CD4-positive, alpha-beta T cell (primary cell): ENCODE measurements at regions not wholly inside any gene's neighbourhood (a gene's known extent, or its start where the extent isn't known, plus 50 kb on each side); places are given as distances from the start of the nearest gene placed in this dataset.

Experiments used
- ATAC-seq: fragments of 200-7000 bp; cut with Tn5 transposase; one replicate; pipeline ENCODE4 v1.10.0; 2022; ENCODE audit warnings: mild to moderate bottlenecking; ENCODE audit not compliant: poor library complexity
- CTCF ChIA-PET: fragments of 350-600 bp; sonication (Branson Sonifier 250); formaldehyde crosslinking; loops from one replicate; lab custom pipeline; 2021; ENCODE audit warnings: antibody characterized with exemption, inconsistent platforms; lab: Charles Lee
- POLR2A ChIA-PET: fragments of 350-600 bp; sonication (Branson Sonifier 250); formaldehyde crosslinking; loops from one replicate; lab custom pipeline; 2021; ENCODE audit warnings: antibody characterized with exemption, inconsistent platforms; lab: Charles Lee
- DNase-seq, 14 experiments: peaks; one replicate each; pipeline ENCODE4 v3.0.0-alpha.2; 2013 to 2020; ENCODE audit warnings: mixed read lengths in 2 of 14
- H3K27ac ChIP-seq, 2 donors: one replicate each; pipeline versions ENCODE4 v1.5.1 to v1.7.0; 2013; ENCODE audit warnings: low read length in 2 of 2, low read depth in 1 of 2, mild to moderate bottlenecking in 1 of 2
- H3K27me3 ChIP-seq, 2 experiments: 1 replicate in 1 of 2; 2 replicates in 1 of 2; pipeline versions ENCODE4 v1.6.1 to v1.7.0; 2013; ENCODE audit warnings: low read length in 2 of 2, control low read depth in 1 of 2, mild to moderate bottlenecking in 1 of 2, moderate library complexity in 1 of 2; ENCODE audit not compliant: insufficient read depth in 2 of 2, control insufficient read depth in 1 of 2
- H3K36me3 ChIP-seq: one replicate; pipeline ENCODE4 v1.6.1; 2013; ENCODE audit warnings: low read length, control low read depth; ENCODE audit not compliant: insufficient read depth
- H3K4me1 ChIP-seq: one replicate; pipeline ENCODE4 v1.6.1; 2013; ENCODE audit warnings: low read length, control low read depth; ENCODE audit not compliant: insufficient read depth
- H3K4me3 ChIP-seq: one replicate; pipeline ENCODE4 v1.5.1; 2013; ENCODE audit warnings: mild to moderate bottlenecking, low read length, moderate library complexity
- H3K9me3 ChIP-seq, 2 experiments: 1 replicate in 1 of 2; 2 replicates in 1 of 2; pipeline versions ENCODE4 v1.6.1 to v1.7.0; 2013; ENCODE audit warnings: low read length in 2 of 2, mild to moderate bottlenecking in 2 of 2, control low read depth in 1 of 2, moderate library complexity in 1 of 2; ENCODE audit not compliant: control insufficient read depth in 1 of 2, insufficient read depth in 1 of 2
- H3K27ac Mint-ChIP-seq: one replicate; pipeline ENCODE4 v1.8.0; 2020; ENCODE audit warnings: mixed read lengths
- H3K27me3 Mint-ChIP-seq: one replicate; pipeline ENCODE4 v1.8.0; 2021; ENCODE audit warnings: mixed read lengths
- H3K36me3 Mint-ChIP-seq: one replicate; pipeline ENCODE4 v1.8.0; 2021; ENCODE audit warnings: low read depth, mixed read lengths
- H3K4me1 Mint-ChIP-seq: one replicate; pipeline ENCODE4 v1.8.0; 2021; ENCODE audit warnings: low read depth, mixed read lengths
- H3K4me3 Mint-ChIP-seq: one replicate; pipeline ENCODE4 v1.8.0; 2020; ENCODE audit warnings: mild to moderate bottlenecking, mixed read lengths
- H3K9me3 Mint-ChIP-seq: one replicate; pipeline ENCODE4 v1.8.0; 2020; ENCODE audit warnings: mixed read lengths
- CTCF ChIP-seq: fragments of 200-600 bp; IDR thresholded peaks from one replicate; pipeline ENCODE4 v1.8.0; 2022; ENCODE audit warnings: antibody characterized with exemption, mild to moderate bottlenecking
- intact Hi-C, 2 experiments: fragments of 100-400 bp; cut with DNase I in 1 of 2; cut with micrococcal nuclease in 1 of 2; formaldehyde crosslinking; loops; one replicate each; pipeline versions ENCODE4 v1.15.1 to v1.9.0; 2023 to 2025; cut with DNase I, micrococcal nuclease

- H3K36me3 ChIP-seq, result no peaks in the 10 kb centered on the region
- no peak for DNase-seq
- H3K4me1 ChIP-seq, result no peaks in the 10 kb centered on the region
- CTCF ChIA-PET, result no interaction called here
- peaks cover 0 to 4% of the 10 kb centered on the region in 2 experiments for H3K9me3 ChIP-seq
- H3K4me3 ChIP-seq, result no peak overlapping the region
- no peaks in the 10 kb centered on the region for H3K4me1 Mint-ChIP-seq
- no peaks in the 10 kb centered on the region for H3K27me3 ChIP-seq
- H3K36me3 Mint-ChIP-seq, result no peaks in the 10 kb centered on the region
- H3K27me3 Mint-ChIP-seq, result no peaks in the 10 kb centered on the region
- no peak for ATAC-seq
- H3K27ac ChIP-seq, result no peak overlapping the region
- intact Hi-C loops, result no loop called here
- no peak for TF ChIP-seq CTCF
- POLR2A ChIA-PET, result no interaction called here
- no peak overlapping the region for H3K4me3 Mint-ChIP-seq
- H3K27ac Mint-ChIP-seq, result no peak overlapping the region
- peaks cover 10% of the 10 kb centered on the region for H3K9me3 Mint-ChIP-seq
Observed at GRCh38 chr2:21591926-21592325, 468.2 kb downstream of the TDRD15 start.

- TF ChIP-seq CTCF, result no peak
- Mint-ChIP-seq H3K4me1 (no peaks in the 10 kb centered on the region), H3K27me3 (no peaks in the 10 kb centered on the region), H3K9me3 (peaks cover 2% of the 10 kb centered on the region), H3K4me3 (no peak overlapping the region), H3K36me3 (no peaks in the 10 kb centered on the region), H3K27ac (no peak overlapping the region)
- DNase-seq (no peak), ATAC-seq (no peak)
- H3K27me3 ChIP-seq, result no peaks in the 10 kb centered on the region
- no peak overlapping the region for H3K4me3 ChIP-seq
- no peaks in the 10 kb centered on the region for H3K36me3 ChIP-seq
- CTCF ChIA-PET, result no interaction called here
- H3K4me1 ChIP-seq, result no peaks in the 10 kb centered on the region
- H3K27ac ChIP-seq, result no peak overlapping the region
- H3K9me3 ChIP-seq, result no peaks in the 10 kb centered on the region
- intact Hi-C loops, result no loop called here
- POLR2A ChIA-PET, result no interaction called here
Observed at GRCh38 chr2:21599417-21599816, 475.6 kb downstream of the TDRD15 start.

- no peak overlapping the region for H3K4me3 Mint-ChIP-seq
- TF ChIP-seq CTCF, result no peak
- H3K9me3 Mint-ChIP-seq, result peaks cover 5% of the 10 kb centered on the region
- no peak overlapping the region for H3K27ac Mint-ChIP-seq
- no peaks in the 10 kb centered on the region for H3K4me1 Mint-ChIP-seq
- H3K27ac ChIP-seq, result no peak overlapping the region
- H3K4me3 ChIP-seq, result no peak overlapping the region
- CTCF ChIA-PET, result no interaction called here
- no peaks in the 10 kb centered on the region for H3K27me3 Mint-ChIP-seq
- POLR2A ChIA-PET, result no interaction called here
- H3K9me3 ChIP-seq, result no peaks in the 10 kb centered on the region
- no peaks in the 10 kb centered on the region for H3K36me3 Mint-ChIP-seq
- no peaks in the 10 kb centered on the region for H3K36me3 ChIP-seq
- H3K4me1 ChIP-seq, result no peaks in the 10 kb centered on the region
- no peaks in the 10 kb centered on the region for H3K27me3 ChIP-seq
- ATAC-seq (no peak), DNase-seq (no peak)
- intact Hi-C loops, result no loop called here
Observed at GRCh38 chr2:21602789-21603188, 479.0 kb downstream of the TDRD15 start.
